Prostate gland (tissue), 2 donors: ENCODE measurements at regions not wholly inside any gene's neighbourhood (a gene's known extent, or its start where the extent isn't known, plus 50 kb on each side); places are given as distances from the start of the nearest gene placed in this dataset.

Experiments
- DNase-seq: peaks from one replicate; pipeline ENCODE4 v3.0.0-alpha.2; 2019; ENCODE audit warnings: low spot score
- H3K27ac ChIP-seq, 2 donors: fragments of 200-600 bp; sonication (generic); 2 replicates each; pipeline ENCODE4 v1.5.1; 2017 to 2019
- H3K27me3 ChIP-seq: fragments of 200-600 bp; sonication (generic); replicated peaks from 2 replicates; pipeline ENCODE4 v1.5.1; 2019; ENCODE audit not compliant: insufficient read depth
- H3K36me3 ChIP-seq, 2 donors: fragments of 200-600 bp; sonication (generic); 1 replicate in 1 of 2; 2 replicates in 1 of 2; pipeline versions ENCODE4 v1.5.1 to v1.8.1; 2017 to 2019
- H3K4me1 ChIP-seq: fragments of 200-600 bp; sonication (generic); replicated peaks from 2 replicates; pipeline ENCODE4 v1.5.1; 2019
- H3K4me3 ChIP-seq, 2 donors: fragments of 200-600 bp; sonication (generic); 2 replicates each; pipeline ENCODE4 v1.5.1; 2017 to 2019
- H3K9me3 ChIP-seq: fragments of 200-600 bp; sonication (generic); 2 replicates; pipeline ENCODE4 v1.5.1; 2017
- CTCF ChIP-seq, 4 experiments: fragments of 200-600 bp in 2 of 4; fragments of 450-650 bp in 2 of 4; sonication (generic) in 2 of 4; IDR thresholded peaks; 1 replicate in 3 of 4; 2 replicates in 1 of 4; pipeline ENCODE4 v1.5.1; 2016 to 2019; ENCODE audit warnings: antibody characterized with exemption in 4 of 4, mild to moderate bottlenecking in 2 of 4, moderate library complexity in 2 of 4
- POLR2A ChIP-seq: fragments of 450-650 bp; IDR thresholded peaks from one replicate; pipeline ENCODE4 v1.6.1; 2016; ENCODE audit warnings: antibody characterized with exemption, mild to moderate bottlenecking
- POLR2AphosphoS5 ChIP-seq: sonication (generic); formaldehyde crosslinking; IDR thresholded peaks from one replicate; pipeline ENCODE4 v1.6.1; 2017; ENCODE audit warnings: antibody characterized with exemption
- WGBS: methylation state at CpG from one replicate; pipeline ENCODE4 v1.1.5; 2018; 5-methylcytosine and 5-hydroxymethylcytosine counted together
- intact Hi-C: fragments of 100-400 bp; cut with DNase I; formaldehyde crosslinking; loops from one replicate; pipeline ENCODE4 v1.14.2; 2022

GRCh38 chr14:42642787-42643186 lies 1036.1 kb downstream of the LRFN5 start:
- Histone ChIP-seq H3K36me3 (no peaks in the 10 kb centered on the region), H3K4me3 (no peak overlapping the region), H3K27me3 (no peaks in the 10 kb centered on the region), H3K9me3 (no peaks in the 10 kb centered on the region), H3K27ac (no peak overlapping the region), H3K4me1 (no peaks in the 10 kb centered on the region)
- intact Hi-C loops: no loop called here
- TF ChIP-seq POLR2AphosphoS5 (no peak), POLR2A (no peak), CTCF (IDR thresholded peaks at IDR 0.05) (no peak)
- 89% methylated on average over 3 of the region's 3 CpGs for WGBS
- no peak for DNase-seq

- DNase-seq: no peak
- TF ChIP-seq CTCF (IDR thresholded peaks at IDR 0.05) (no peak), POLR2AphosphoS5 (no peak), POLR2A (no peak)
- Histone ChIP-seq H3K36me3 (no peaks in the 10 kb centered on the region), H3K9me3 (no peaks in the 10 kb centered on the region), H3K4me1 (no peaks in the 10 kb centered on the region), H3K27ac (no peak overlapping the region), H3K4me3 (no peak overlapping the region), H3K27me3 (no peaks in the 10 kb centered on the region)
- WGBS: 83% methylated on average over 6 of the region's 6 CpGs
- intact Hi-C loops: no loop called here
Measured at GRCh38 chr14:42633504-42634095, 1026.9 kb downstream of the LRFN5 start.

GRCh38 chr14:42629553-42629952 lies 1022.9 kb downstream of the LRFN5 start:
- no peak for DNase-seq
- no peaks in the 10 kb centered on the region for H3K27me3 ChIP-seq
- H3K4me3 ChIP-seq: no peak overlapping the region
- 89% methylated on average over 1 of the region's 1 CpG for WGBS
- H3K9me3 ChIP-seq: no peaks in the 10 kb centered on the region
- H3K36me3 ChIP-seq: no peaks in the 10 kb centered on the region
- H3K27ac ChIP-seq: no peak overlapping the region
- no peaks in the 10 kb centered on the region for H3K4me1 ChIP-seq
- TF ChIP-seq POLR2AphosphoS5: no peak
- TF ChIP-seq POLR2A: no peak
- intact Hi-C loops: no loop called here

GRCh38 chr14:42628602-42629001 lies 1021.9 kb downstream of the LRFN5 start:
- H3K27ac ChIP-seq: no peak overlapping the region
- no peak for TF ChIP-seq POLR2A
- no peak for TF ChIP-seq CTCF (IDR thresholded peaks at IDR 0.05)
- no peak for TF ChIP-seq POLR2AphosphoS5
- no peaks in the 10 kb centered on the region for H3K9me3 ChIP-seq
- WGBS: 76% methylated on average over 1 of the region's 1 CpG
- H3K4me1 ChIP-seq: no peaks in the 10 kb centered on the region
- no peak for DNase-seq
- H3K4me3 ChIP-seq: no peak overlapping the region
- H3K36me3 ChIP-seq: no peaks in the 10 kb centered on the region
- intact Hi-C loops: no loop called here
- no peaks in the 10 kb centered on the region for H3K27me3 ChIP-seq

GRCh38 chr14:42626986-42627385 lies 1020.3 kb downstream of the LRFN5 start:
- no peaks in the 10 kb centered on the region for H3K27me3 ChIP-seq
- no peaks in the 10 kb centered on the region for H3K4me1 ChIP-seq
- no peaks in the 10 kb centered on the region for H3K36me3 ChIP-seq
- TF ChIP-seq POLR2A (no peak), CTCF (IDR thresholded peaks at IDR 0.05) (no peak), POLR2AphosphoS5 (no peak)
- H3K4me3 ChIP-seq: no peak overlapping the region
- H3K27ac ChIP-seq: no peak overlapping the region
- H3K9me3 ChIP-seq: no peaks in the 10 kb centered on the region
- no peak for DNase-seq
- intact Hi-C loops: no loop called here
